ENCODE measurements at regions not wholly inside any gene's neighbourhood (a gene's known extent, or its start where the extent isn't known, plus 50 kb on each side); places are given as distances from the start of the nearest gene placed in this dataset.

- H3K4me3 ChIP-seq (ENCODE audit: low read length): peak overlapping the region; percentile 4
- peaks cover 28% of the 10 kb centered on the region for H3K4me1 ChIP-seq (ENCODE audit: control insufficient read depth, insufficient read depth, low read length)
- H3K9me3 ChIP-seq (replicated peaks; ENCODE audit: low read length): no peaks in the 10 kb centered on the region
- peak overlapping the region; percentile 59 for H3K9ac ChIP-seq (ENCODE audit: low read depth, low read length)
- H3K4me2 ChIP-seq (ENCODE audit: low read length): peak overlapping the region; percentile 58
- H3K36me3 ChIP-seq (ENCODE audit: insufficient read depth, low read length): no peaks in the 10 kb centered on the region
- no peaks in the 10 kb centered on the region for H3K27me3 ChIP-seq (ENCODE audit: control insufficient read depth, insufficient read depth, low read length)
Measured at GRCh38 chr1:199272628-199273086, 633.8 kb downstream of the PTPRC start.

GRCh38 chr1:199273837-199274379 lies 635.1 kb downstream of the PTPRC start:
- no peaks in the 10 kb centered on the region for H3K27me3 ChIP-seq (ENCODE audit: control insufficient read depth, insufficient read depth, low read length)
- H3K9ac ChIP-seq (ENCODE audit: low read depth, low read length): no peak overlapping the region
- no peaks in the 10 kb centered on the region for H3K36me3 ChIP-seq (ENCODE audit: insufficient read depth, low read length)
- H3K4me2 ChIP-seq (ENCODE audit: low read length): no peak overlapping the region
- H3K4me3 ChIP-seq (ENCODE audit: low read length): no peak overlapping the region
- H3K4me1 ChIP-seq (ENCODE audit: control insufficient read depth, insufficient read depth, low read length): peaks cover 28% of the 10 kb centered on the region
- H3K9me3 ChIP-seq (replicated peaks; ENCODE audit: low read length): no peaks in the 10 kb centered on the region

- Histone ChIP-seq H3K27me3 (ENCODE audit: control insufficient read depth, insufficient read depth, low read length) (no peaks in the 10 kb centered on the region), H3K4me2 (ENCODE audit: low read length) (no peak overlapping the region), H3K4me3 (ENCODE audit: low read length) (no peak overlapping the region), H3K4me1 (ENCODE audit: control insufficient read depth, insufficient read depth, low read length) (peaks cover 9% of the 10 kb centered on the region), H3K9ac (ENCODE audit: low read depth, low read length) (no peak overlapping the region), H3K36me3 (ENCODE audit: insufficient read depth, low read length) (no peaks in the 10 kb centered on the region), H3K9me3 (replicated peaks; ENCODE audit: low read length) (no peaks in the 10 kb centered on the region)
Measured at GRCh38 chr1:199279067-199279466, 640.2 kb downstream of the PTPRC start.

- Histone ChIP-seq H3K27me3 (ENCODE audit: control insufficient read depth, insufficient read depth, low read length) (no peaks in the 10 kb centered on the region), H3K4me2 (ENCODE audit: low read length) (no peak overlapping the region), H3K4me1 (ENCODE audit: control insufficient read depth, insufficient read depth, low read length) (peaks cover 7% of the 10 kb centered on the region), H3K9me3 (replicated peaks; ENCODE audit: low read length) (no peaks in the 10 kb centered on the region), H3K4me3 (ENCODE audit: low read length) (no peak overlapping the region), H3K9ac (ENCODE audit: low read depth, low read length) (no peak overlapping the region), H3K36me3 (ENCODE audit: insufficient read depth, low read length) (no peaks in the 10 kb centered on the region)
Measured at GRCh38 chr1:199279872-199280645, 641.2 kb downstream of the PTPRC start.

- H3K36me3 ChIP-seq (ENCODE audit: insufficient read depth, low read length): no peaks in the 10 kb centered on the region
- H3K9ac ChIP-seq (ENCODE audit: low read depth, low read length): no peak overlapping the region
Measured at GRCh38 chr1:199282751-199283305, 644.0 kb downstream of the PTPRC start.

GRCh38 chr1:199283794-199284193 lies 645.0 kb downstream of the PTPRC start:
- no peaks in the 10 kb centered on the region for H3K27me3 ChIP-seq (ENCODE audit: control insufficient read depth, insufficient read depth, low read length)
- no peak overlapping the region for H3K4me2 ChIP-seq (ENCODE audit: low read length)
- peaks cover 7% of the 10 kb centered on the region for H3K4me1 ChIP-seq (ENCODE audit: control insufficient read depth, insufficient read depth, low read length)
- H3K36me3 ChIP-seq (ENCODE audit: insufficient read depth, low read length): no peaks in the 10 kb centered on the region
- no peaks in the 10 kb centered on the region for H3K9me3 ChIP-seq (replicated peaks; ENCODE audit: low read length)
- no peak overlapping the region for H3K9ac ChIP-seq (ENCODE audit: low read depth, low read length)
- H3K4me3 ChIP-seq (ENCODE audit: low read length): no peak overlapping the region

More at GRCh38 chr1:199282751-199283305, 644.0 kb downstream of the PTPRC start:
- H3K4me1 ChIP-seq (ENCODE audit: control insufficient read depth, insufficient read depth, low read length): peaks cover 7% of the 10 kb centered on the region
- no peaks in the 10 kb centered on the region for H3K27me3 ChIP-seq (ENCODE audit: control insufficient read depth, insufficient read depth, low read length)
- H3K9me3 ChIP-seq (replicated peaks; ENCODE audit: low read length): no peaks in the 10 kb centered on the region
- H3K4me3 ChIP-seq (ENCODE audit: low read length): no peak overlapping the region
- H3K4me2 ChIP-seq (ENCODE audit: low read length): no peak overlapping the region

- no peaks in the 10 kb centered on the region for H3K27me3 ChIP-seq (ENCODE audit: control insufficient read depth, insufficient read depth, low read length)
- no peaks in the 10 kb centered on the region for H3K36me3 ChIP-seq (ENCODE audit: insufficient read depth, low read length)
- no peak overlapping the region for H3K9ac ChIP-seq (ENCODE audit: low read depth, low read length)
- H3K9me3 ChIP-seq (replicated peaks; ENCODE audit: low read length): no peaks in the 10 kb centered on the region
- H3K4me2 ChIP-seq (ENCODE audit: low read length): no peak overlapping the region
- no peak overlapping the region for H3K4me3 ChIP-seq (ENCODE audit: low read length)
- peaks cover 25% of the 10 kb centered on the region for H3K4me1 ChIP-seq (ENCODE audit: control insufficient read depth, insufficient read depth, low read length)
Measured at GRCh38 chr1:199287206-199287605, 648.4 kb downstream of the PTPRC start.

GRCh38 chr1:199287647-199288046 lies 648.8 kb downstream of the PTPRC start:
- Histone ChIP-seq H3K4me3 (ENCODE audit: low read length) (no peak overlapping the region), H3K36me3 (ENCODE audit: insufficient read depth, low read length) (no peaks in the 10 kb centered on the region), H3K27me3 (ENCODE audit: control insufficient read depth, insufficient read depth, low read length) (no peaks in the 10 kb centered on the region), H3K9me3 (replicated peaks; ENCODE audit: low read length) (no peaks in the 10 kb centered on the region), H3K9ac (ENCODE audit: low read depth, low read length) (no peak overlapping the region), H3K4me2 (ENCODE audit: low read length) (no peak overlapping the region), H3K4me1 (ENCODE audit: control insufficient read depth, insufficient read depth, low read length) (peaks cover 25% of the 10 kb centered on the region)

GRCh38 chr1:199290186-199290585 lies 651.3 kb downstream of the PTPRC start:
- no peaks in the 10 kb centered on the region for H3K36me3 ChIP-seq (ENCODE audit: insufficient read depth, low read length)
- H3K9me3 ChIP-seq (replicated peaks; ENCODE audit: low read length): no peaks in the 10 kb centered on the region
- H3K27me3 ChIP-seq (ENCODE audit: control insufficient read depth, insufficient read depth, low read length): no peaks in the 10 kb centered on the region
- no peak overlapping the region for H3K4me3 ChIP-seq (ENCODE audit: low read length)
- H3K9ac ChIP-seq (ENCODE audit: low read depth, low read length): no peak overlapping the region
- H3K4me1 ChIP-seq (ENCODE audit: control insufficient read depth, insufficient read depth, low read length): peaks cover 21% of the 10 kb centered on the region
- H3K4me2 ChIP-seq (ENCODE audit: low read length): no peak overlapping the region

- Histone ChIP-seq H3K4me2 (ENCODE audit: low read length) (no peak overlapping the region), H3K9ac (ENCODE audit: low read depth, low read length) (no peak overlapping the region), H3K4me1 (ENCODE audit: control insufficient read depth, insufficient read depth, low read length) (peaks cover 21% of the 10 kb centered on the region), H3K27me3 (ENCODE audit: control insufficient read depth, insufficient read depth, low read length) (no peaks in the 10 kb centered on the region), H3K4me3 (ENCODE audit: low read length) (no peak overlapping the region), H3K9me3 (replicated peaks; ENCODE audit: low read length) (no peaks in the 10 kb centered on the region), H3K36me3 (ENCODE audit: insufficient read depth, low read length) (no peaks in the 10 kb centered on the region)
Measured at GRCh38 chr1:199291022-199291740, 652.3 kb downstream of the PTPRC start.

- Histone ChIP-seq H3K4me1 (ENCODE audit: control insufficient read depth, insufficient read depth, low read length) (peaks cover 26% of the 10 kb centered on the region), H3K4me2 (ENCODE audit: low read length) (no peak overlapping the region), H3K27me3 (ENCODE audit: control insufficient read depth, insufficient read depth, low read length) (no peaks in the 10 kb centered on the region), H3K36me3 (ENCODE audit: insufficient read depth, low read length) (no peaks in the 10 kb centered on the region), H3K4me3 (ENCODE audit: low read length) (no peak overlapping the region), H3K9ac (ENCODE audit: low read depth, low read length) (no peak overlapping the region), H3K9me3 (replicated peaks; ENCODE audit: low read length) (no peaks in the 10 kb centered on the region)
Measured at GRCh38 chr1:199292896-199293295, 654.1 kb downstream of the PTPRC start.

All from skeletal muscle satellite cell (primary cell).